Ishikawa (cell line): ENCODE measurements at regions not wholly inside any gene's neighbourhood (a gene's known extent, or its start where the extent isn't known, plus 50 kb on each side); places are given as distances from the start of the nearest gene placed in this dataset.

ENCODE experiments used
- CEBPB ChIP-seq: IDR thresholded peaks from 2 replicates; pipeline ENCODE4 v1.6.1; 2012
- CREB1 ChIP-seq: IDR thresholded peaks from 2 replicates; pipeline ENCODE4 v1.6.1; 2012; ENCODE audit warnings: low read depth
- EGR1 ChIP-seq: IDR thresholded peaks from 2 replicates; pipeline ENCODE4 v1.6.1; 2012
- EP300 ChIP-seq: IDR thresholded peaks from 2 replicates; pipeline ENCODE4 v1.6.1; 2012; ENCODE audit warnings: borderline replicate concordance
- FOXM1 ChIP-seq: IDR thresholded peaks from 2 replicates; pipeline ENCODE4 v1.6.1; 2012; ENCODE audit warnings: low read depth, borderline replicate concordance
- MAX ChIP-seq: IDR thresholded peaks from 2 replicates; pipeline ENCODE4 v1.6.1; 2012
- NFIC ChIP-seq: IDR thresholded peaks from 2 replicates; pipeline ENCODE4 v1.6.1; 2012
- RAD21 ChIP-seq: IDR thresholded peaks from 2 replicates; pipeline ENCODE4 v1.6.1; 2012; ENCODE audit warnings: low read depth
- REST ChIP-seq: IDR thresholded peaks from 2 replicates; pipeline ENCODE4 v1.6.1; 2012; ENCODE audit warnings: low read depth, mild to moderate bottlenecking
- TAF1 ChIP-seq: IDR thresholded peaks from 2 replicates; pipeline ENCODE4 v1.6.1; 2012; ENCODE audit warnings: low read depth, mild to moderate bottlenecking
- TCF12 ChIP-seq: IDR thresholded peaks from 2 replicates; pipeline ENCODE4 v1.6.1; 2012; ENCODE audit warnings: low read depth
- TEAD4 ChIP-seq: IDR thresholded peaks from 2 replicates; pipeline ENCODE4 v1.6.1; 2012
- YY1 ChIP-seq: IDR thresholded peaks from 2 replicates; pipeline ENCODE4 v1.6.1; 2012; ENCODE audit warnings: low read depth
- ZBTB7A ChIP-seq: IDR thresholded peaks from 2 replicates; pipeline ENCODE4 v1.6.1; 2012; ENCODE audit warnings: low read depth
- TF ChIP-seq, protein P1 (sequence below): IDR thresholded peaks from 2 replicates; pipeline ENCODE4 v1.6.1; 2012

DNA sequence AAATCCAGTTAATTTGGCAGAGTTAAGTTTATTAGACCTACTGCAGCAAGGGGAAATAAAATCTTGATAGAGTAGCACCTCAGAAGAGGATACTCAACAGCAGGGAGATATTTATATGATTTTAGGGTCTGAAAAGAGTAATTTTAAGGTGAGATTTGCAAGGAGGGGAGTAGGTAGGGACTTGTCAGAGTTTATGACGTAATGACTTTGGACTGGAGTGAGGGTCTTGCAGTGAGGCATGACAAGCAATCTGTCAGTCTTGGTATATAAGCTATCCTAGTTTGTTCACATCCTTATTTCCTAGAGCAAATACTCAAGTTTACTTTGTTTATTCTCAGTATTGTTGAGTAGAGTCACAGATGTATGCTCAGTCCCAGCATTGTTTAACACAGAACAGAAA, 722.6 kb downstream of the TLE4 start:
- TF ChIP-seq CEBPB (no peak), EP300 (no peak), REST (no peak), TEAD4 (no peak), CREB1 (no peak)
- TF ChIP-seq, protein P1, sequence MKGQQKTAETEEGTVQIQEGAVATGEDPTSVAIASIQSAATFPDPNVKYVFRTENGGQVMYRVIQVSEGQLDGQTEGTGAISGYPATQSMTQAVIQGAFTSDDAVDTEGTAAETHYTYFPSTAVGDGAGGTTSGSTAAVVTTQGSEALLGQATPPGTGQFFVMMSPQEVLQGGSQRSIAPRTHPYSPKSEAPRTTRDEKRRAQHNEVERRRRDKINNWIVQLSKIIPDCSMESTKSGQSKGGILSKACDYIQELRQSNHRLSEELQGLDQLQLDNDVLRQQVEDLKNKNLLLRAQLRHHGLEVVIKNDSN, result no peak

DNA sequence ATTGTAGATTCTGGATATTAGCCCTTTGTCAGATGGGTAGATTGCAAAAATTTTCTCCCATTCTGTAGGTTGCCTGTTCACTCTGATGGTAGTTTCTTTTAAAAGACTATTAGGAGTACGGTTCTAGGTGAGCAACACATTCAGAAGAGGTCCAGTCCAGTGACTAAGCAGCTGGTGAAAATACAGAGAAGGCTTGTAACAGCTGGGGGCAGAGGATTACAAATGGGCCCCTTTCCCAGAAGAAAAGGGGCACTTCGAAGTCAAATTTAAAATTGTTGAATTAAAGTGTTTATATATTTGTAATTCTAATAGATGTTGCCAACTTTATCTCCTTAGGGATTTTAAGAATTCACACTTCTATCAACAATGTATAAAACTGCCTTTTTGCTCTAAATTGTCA, 720.5 kb downstream of the TLE4 start:
- TF ChIP-seq EGR1 (no peak), NFIC (no peak)

GRCh38 chr9:80285326-80285725, 713.6 kb downstream of the TLE4 start:
- no peak for TF ChIP-seq CEBPB
- no peak for TF ChIP-seq TEAD4
- no peak for TF ChIP-seq ZBTB7A
- no peak for TF ChIP-seq CREB1
- no peak for TF ChIP-seq REST
- TF ChIP-seq TAF1, result no peak
- no peak for TF ChIP-seq EP300
- no peak for TF ChIP-seq RAD21
- no peak for TF ChIP-seq EGR1
- no peak for TF ChIP-seq MAX
- TF ChIP-seq YY1, result no peak
- TF ChIP-seq, protein P1, result no peak
- no peak for TF ChIP-seq FOXM1
- TF ChIP-seq NFIC, result no peak
- no peak for TF ChIP-seq TCF12

DNA sequence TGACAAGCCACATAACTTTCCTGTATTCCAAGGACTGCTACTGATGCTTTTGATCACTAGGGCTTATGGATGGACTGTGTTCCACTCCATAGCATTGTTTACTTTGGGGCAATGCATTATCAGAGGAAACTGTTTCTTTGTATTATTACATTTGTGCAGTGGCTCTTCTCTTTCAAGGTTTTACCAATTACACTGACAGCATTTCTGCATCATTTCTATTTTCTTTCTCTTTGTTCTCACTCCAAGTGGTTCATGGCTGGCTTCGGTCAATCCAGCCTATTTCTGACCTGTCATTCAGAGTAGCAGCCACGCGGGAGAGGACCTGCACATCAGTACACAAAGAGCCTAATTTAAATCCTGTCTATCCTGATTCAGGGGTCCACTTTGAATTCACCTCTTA, 711.0 kb downstream of the TLE4 start:
- TF ChIP-seq TEAD4 (no peak), TCF12 (no peak), NFIC (no peak), ZBTB7A (no peak), RAD21 (no peak), REST (no peak), TAF1 (no peak), FOXM1 (no peak), EGR1 (no peak), MAX (no peak), CEBPB (no peak)
- TF ChIP-seq, protein P1, result no peak

GRCh38 chr9:80259079-80259478, 687.3 kb downstream of the TLE4 start:
- TF ChIP-seq, protein P1, result no peak
- TF ChIP-seq TEAD4 (no peak), EGR1 (no peak), REST (no peak), YY1 (no peak), NFIC (no peak), MAX (no peak), EP300 (no peak), TAF1 (no peak), FOXM1 (no peak), TCF12 (no peak), CEBPB (no peak), CREB1 (no peak), RAD21 (no peak), ZBTB7A (no peak)
